ENCODE measurements at regions not wholly inside any gene's neighbourhood (a gene's known extent, or its start where the extent isn't known, plus 50 kb on each side); places are given as distances from the start of the nearest gene placed in this dataset.

- H2AFZ ChIP-seq (ENCODE audit: control insufficient read depth, low read length) = no peak overlapping the region
- H4K20me1 ChIP-seq (ENCODE audit: control insufficient read depth, extremely low read depth, insufficient read depth, low read length) = no peaks in the 10 kb centered on the region
- H3K9ac ChIP-seq (ENCODE audit: control insufficient read depth, extremely low read depth, insufficient read depth, low read length) = no peak overlapping the region
- dilution Hi-C loops (cut with MboI; ENCODE audit: extremely low pct_ligation_motif_present, low sequenced_read_pairs) = no loop called here
- H3K4me3 ChIP-seq (ENCODE audit: control insufficient read depth in 2 of 3, extremely low read depth in 1 of 3, insufficient read depth in 2 of 3, low read depth in 1 of 3, low read length in 3 of 3) = no peak overlapping the region
- H3K27me3 ChIP-seq (ENCODE audit: control insufficient read depth, extremely low read depth, insufficient read depth, low read length) = no peaks in the 10 kb centered on the region
- no peak overlapping the region for H3K4me2 ChIP-seq (ENCODE audit: control insufficient read depth, extremely low read depth, insufficient read depth, low read depth, low read length)
- no peak for FAIRE-seq
- H3K9me3 ChIP-seq (ENCODE audit: control insufficient read depth, low read depth, low read length) = no peaks in the 10 kb centered on the region
- H3K4me1 ChIP-seq (ENCODE audit: control insufficient read depth, extremely low read depth, insufficient read depth, low read length) = peaks cover 16% of the 10 kb centered on the region
- TF ChIP-seq CTCF (optimal IDR thresholded peaks at IDR 0.05 in 1 of 3, IDR thresholded peaks at IDR 0.05 in 1 of 3, conservative IDR thresholded peaks at IDR 0.05 in 1 of 3; ENCODE audit: extremely low read depth in 1 of 3, insufficient read depth in 2 of 3, low read length in 3 of 3) (no peak), EZH2 (IDR thresholded peaks at IDR 0.05; ENCODE audit: low read length) (no peak)
- H3K9me1 ChIP-seq (ENCODE audit: control insufficient read depth, extremely low read depth, insufficient read depth, low read length) = no peaks in the 10 kb centered on the region
- no peaks in the 10 kb centered on the region for H3K79me2 ChIP-seq (ENCODE audit: control insufficient read depth, insufficient read depth, low read length)
- no peak overlapping the region for H3K27ac ChIP-seq (ENCODE audit: control insufficient read depth, insufficient read depth, low read length)
- no peaks in the 10 kb centered on the region for H3K36me3 ChIP-seq (ENCODE audit: control insufficient read depth in 2 of 2, extremely low read depth in 1 of 2, insufficient read depth in 2 of 2, low read length in 2 of 2)
- DNase-seq (ENCODE audit: low read depth, low spot score) = no peak
These were observed 114.7 kb downstream of the TNFAIP3 start for GRCh38 chr6:137981758-137982157.

GRCh38 chr6:137982418-137983189, 115.5 kb downstream of the TNFAIP3 start:
- no peak overlapping the region for H3K4me2 ChIP-seq (ENCODE audit: control insufficient read depth, extremely low read depth, insufficient read depth, low read depth, low read length)
- no peaks in the 10 kb centered on the region for H3K36me3 ChIP-seq (ENCODE audit: control insufficient read depth in 2 of 2, extremely low read depth in 1 of 2, insufficient read depth in 2 of 2, low read length in 2 of 2)
- no peak overlapping the region for H3K9ac ChIP-seq (ENCODE audit: control insufficient read depth, extremely low read depth, insufficient read depth, low read length)
- no peaks in the 10 kb centered on the region for H3K9me3 ChIP-seq (ENCODE audit: control insufficient read depth, low read depth, low read length)
- dilution Hi-C loops (cut with MboI; ENCODE audit: extremely low pct_ligation_motif_present, low sequenced_read_pairs) = no loop called here
- no peak for TF ChIP-seq CTCF (optimal IDR thresholded peaks at IDR 0.05 in 1 of 3, IDR thresholded peaks at IDR 0.05 in 1 of 3, conservative IDR thresholded peaks at IDR 0.05 in 1 of 3; ENCODE audit: extremely low read depth in 1 of 3, insufficient read depth in 2 of 3, low read length in 3 of 3)
- H2AFZ ChIP-seq (ENCODE audit: control insufficient read depth, low read length) = no peak overlapping the region
- FAIRE-seq (no peak), DNase-seq (ENCODE audit: low read depth, low spot score) (no peak)
- no peaks in the 10 kb centered on the region for H3K79me2 ChIP-seq (ENCODE audit: control insufficient read depth, insufficient read depth, low read length)
- no peak overlapping the region for H3K27ac ChIP-seq (ENCODE audit: control insufficient read depth, insufficient read depth, low read length)
- no peak overlapping the region for H3K4me3 ChIP-seq (ENCODE audit: control insufficient read depth in 2 of 3, extremely low read depth in 1 of 3, insufficient read depth in 2 of 3, low read depth in 1 of 3, low read length in 3 of 3)
- H3K27me3 ChIP-seq (ENCODE audit: control insufficient read depth, extremely low read depth, insufficient read depth, low read length) = no peaks in the 10 kb centered on the region
- H3K9me1 ChIP-seq (ENCODE audit: control insufficient read depth, extremely low read depth, insufficient read depth, low read length) = no peaks in the 10 kb centered on the region
- H3K4me1 ChIP-seq (ENCODE audit: control insufficient read depth, extremely low read depth, insufficient read depth, low read length) = peaks cover 13% of the 10 kb centered on the region
- H4K20me1 ChIP-seq (ENCODE audit: control insufficient read depth, extremely low read depth, insufficient read depth, low read length) = no peaks in the 10 kb centered on the region
